ENCODE measurements at regions not wholly inside any gene's neighbourhood (a gene's known extent, or its start where the extent isn't known, plus 50 kb on each side); places are given as distances from the start of the nearest gene placed in this dataset.
"Not testable (repeated sequence)": the region's sequence is repeated elsewhere in the genome, so short reads cannot be mapped to it uniquely, and the experiment has no call there.

- FAIRE-seq (no peak), DNase-seq (ENCODE audit: insufficient read length) (no peak)
- TF ChIP-seq POLR2A (IDR thresholded peaks at IDR 0.05; ENCODE audit: low read depth, low read length) (no peak), POLR2AphosphoS5 (IDR thresholded peaks at IDR 0.05; ENCODE audit: low read depth, low read length) (no peak), TAF1 (IDR thresholded peaks at IDR 0.05; ENCODE audit: borderline replicate concordance, low read depth, low read length) (no peak)
Measured at GRCh38 chr3:107218864-107219269, 158.4 kb upstream of the CCDC54 start.

GRCh38 chr3:107220538-107220937, 156.7 kb upstream of the CCDC54 start:
- DNase-seq (ENCODE audit: insufficient read length) = no peak
- FAIRE-seq = no peak
- TF ChIP-seq TAF1 (IDR thresholded peaks at IDR 0.05; ENCODE audit: borderline replicate concordance, low read depth, low read length) = no peak
- no peak for TF ChIP-seq POLR2A (IDR thresholded peaks at IDR 0.05; ENCODE audit: low read depth, low read length)
- no peak for TF ChIP-seq POLR2AphosphoS5 (IDR thresholded peaks at IDR 0.05; ENCODE audit: low read depth, low read length)

- DNase-seq (ENCODE audit: insufficient read length) (no peak), FAIRE-seq (no peak)
- TF ChIP-seq POLR2AphosphoS5 (IDR thresholded peaks at IDR 0.05; ENCODE audit: low read depth, low read length) = no peak
- TF ChIP-seq TAF1 (IDR thresholded peaks at IDR 0.05; ENCODE audit: borderline replicate concordance, low read depth, low read length) = no peak
- TF ChIP-seq POLR2A (IDR thresholded peaks at IDR 0.05; ENCODE audit: low read depth, low read length) = no peak
Measured at GRCh38 chr3:107221856-107222255, 155.4 kb upstream of the CCDC54 start.

GRCh38 chr3:107222907-107223306, 154.3 kb upstream of the CCDC54 start:
- TF ChIP-seq TAF1 (IDR thresholded peaks at IDR 0.05; ENCODE audit: borderline replicate concordance, low read depth, low read length) = no peak
- no peak for TF ChIP-seq POLR2AphosphoS5 (IDR thresholded peaks at IDR 0.05; ENCODE audit: low read depth, low read length)
- TF ChIP-seq POLR2A (IDR thresholded peaks at IDR 0.05; ENCODE audit: low read depth, low read length) = no peak
- DNase-seq (ENCODE audit: insufficient read length) (no peak), FAIRE-seq (no peak)

GRCh38 chr3:107224026-107224596, 153.1 kb upstream of the CCDC54 start:
- FAIRE-seq (no peak), DNase-seq (ENCODE audit: insufficient read length) (no peak)
- TF ChIP-seq POLR2A (IDR thresholded peaks at IDR 0.05; ENCODE audit: low read depth, low read length) (no peak), POLR2AphosphoS5 (IDR thresholded peaks at IDR 0.05; ENCODE audit: low read depth, low read length) (no peak), TAF1 (IDR thresholded peaks at IDR 0.05; ENCODE audit: borderline replicate concordance, low read depth, low read length) (no peak)

GRCh38 chr3:107227091-107227490, 150.1 kb upstream of the CCDC54 start:
- FAIRE-seq (no peak), DNase-seq (ENCODE audit: insufficient read length) (no peak)
- no peak for TF ChIP-seq POLR2AphosphoS5 (IDR thresholded peaks at IDR 0.05; ENCODE audit: low read depth, low read length)

- not testable (repeated sequence) for FAIRE-seq; DNase-seq (ENCODE audit: insufficient read length)
Measured at GRCh38 chr3:107233877-107234276, 143.4 kb upstream of the CCDC54 start.

- DNase-seq (ENCODE audit: insufficient read length) (no peak), FAIRE-seq (peak; percentile 5)
- TF ChIP-seq POLR2A (IDR thresholded peaks at IDR 0.05; ENCODE audit: low read depth, low read length) = no peak
- TF ChIP-seq TAF1 (IDR thresholded peaks at IDR 0.05; ENCODE audit: borderline replicate concordance, low read depth, low read length) = no peak
- TF ChIP-seq POLR2AphosphoS5 (IDR thresholded peaks at IDR 0.05; ENCODE audit: low read depth, low read length) = no peak
Measured at GRCh38 chr3:107235193-107235927, 141.9 kb upstream of the CCDC54 start.

- FAIRE-seq = peak; percentile 88
- TF ChIP-seq POLR2A (IDR thresholded peaks at IDR 0.05; ENCODE audit: low read depth, low read length) (no peak), POLR2AphosphoS5 (IDR thresholded peaks at IDR 0.05; ENCODE audit: low read depth, low read length) (no peak), TAF1 (IDR thresholded peaks at IDR 0.05; ENCODE audit: borderline replicate concordance, low read depth, low read length) (no peak)
- DNase-seq (ENCODE audit: insufficient read length) = peak; percentile 18
Measured at GRCh38 chr3:107235928-107236315, 141.3 kb upstream of the CCDC54 start.

- DNase-seq (ENCODE audit: insufficient read length) = no peak
- FAIRE-seq = no peak
- no peak for TF ChIP-seq POLR2AphosphoS5 (IDR thresholded peaks at IDR 0.05; ENCODE audit: low read depth, low read length)
- no peak for TF ChIP-seq POLR2A (IDR thresholded peaks at IDR 0.05; ENCODE audit: low read depth, low read length)
- no peak for TF ChIP-seq TAF1 (IDR thresholded peaks at IDR 0.05; ENCODE audit: borderline replicate concordance, low read depth, low read length)
Measured at GRCh38 chr3:107236655-107237337, 140.4 kb upstream of the CCDC54 start.

GRCh38 chr3:107238787-107239186, 138.5 kb upstream of the CCDC54 start:
- DNase-seq (ENCODE audit: insufficient read length) (no peak), FAIRE-seq (no peak)
- no peak for TF ChIP-seq TAF1 (IDR thresholded peaks at IDR 0.05; ENCODE audit: borderline replicate concordance, low read depth, low read length)
- TF ChIP-seq POLR2A (IDR thresholded peaks at IDR 0.05; ENCODE audit: low read depth, low read length) = no peak
- no peak for TF ChIP-seq POLR2AphosphoS5 (IDR thresholded peaks at IDR 0.05; ENCODE audit: low read depth, low read length)

- DNase-seq (ENCODE audit: insufficient read length) (no peak), FAIRE-seq (no peak)
- TF ChIP-seq TAF1 (IDR thresholded peaks at IDR 0.05; ENCODE audit: borderline replicate concordance, low read depth, low read length) (no peak), POLR2AphosphoS5 (IDR thresholded peaks at IDR 0.05; ENCODE audit: low read depth, low read length) (no peak), POLR2A (IDR thresholded peaks at IDR 0.05; ENCODE audit: low read depth, low read length) (no peak)
Measured at GRCh38 chr3:107239703-107240102, 137.5 kb upstream of the CCDC54 start.

Data from GM12892 (cell line).